Lower leg skin (tissue), 3 donors: ENCODE measurements at regions not wholly inside any gene's neighbourhood (a gene's known extent, or its start where the extent isn't known, plus 50 kb on each side); places are given as distances from the start of the nearest gene placed in this dataset.

Experiments
- CTCF ChIP-seq, 3 donors: fragments of 450-650 bp; IDR thresholded peaks; one replicate each; pipeline ENCODE4 v1.5.1; 2016; ENCODE audit warnings: antibody characterized with exemption in 3 of 3, mild to moderate bottlenecking in 3 of 3, moderate library complexity in 2 of 3
- POLR2A ChIP-seq, 2 donors: fragments of 450-650 bp; IDR thresholded peaks; one replicate each; pipeline ENCODE4 v1.6.1; 2016 to 2017; ENCODE audit warnings: antibody characterized with exemption in 2 of 2, mild to moderate bottlenecking in 1 of 2, moderate library complexity in 1 of 2

DNA sequence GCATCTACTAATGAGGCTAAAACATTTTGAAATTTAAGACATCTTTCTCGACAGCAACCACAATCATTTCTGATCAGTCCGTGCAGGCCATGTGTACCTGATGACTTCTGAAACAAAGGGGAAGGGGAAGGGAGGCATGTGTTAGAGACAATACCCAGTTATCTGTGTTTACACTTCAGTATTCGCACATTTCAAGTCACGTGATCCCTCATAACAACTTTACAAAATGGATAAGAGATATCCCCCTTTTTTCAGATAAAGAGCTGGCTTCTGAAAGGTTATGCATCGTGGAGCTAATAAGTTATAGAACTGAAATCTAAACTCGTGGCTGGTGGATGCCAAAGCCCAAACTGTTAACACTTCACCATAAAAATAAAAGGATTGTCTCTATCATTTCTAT, 175.7 kb downstream of the CHRM3 start:
- TF ChIP-seq CTCF (IDR thresholded peaks at IDR 0.05) (no peak), POLR2A (IDR thresholded peaks at IDR 0.05) (no peak)
